ENCODE measurements at regions not wholly inside any gene's neighbourhood (a gene's known extent, or its start where the extent isn't known, plus 50 kb on each side); places are given as distances from the start of the nearest gene placed in this dataset.

DNA sequence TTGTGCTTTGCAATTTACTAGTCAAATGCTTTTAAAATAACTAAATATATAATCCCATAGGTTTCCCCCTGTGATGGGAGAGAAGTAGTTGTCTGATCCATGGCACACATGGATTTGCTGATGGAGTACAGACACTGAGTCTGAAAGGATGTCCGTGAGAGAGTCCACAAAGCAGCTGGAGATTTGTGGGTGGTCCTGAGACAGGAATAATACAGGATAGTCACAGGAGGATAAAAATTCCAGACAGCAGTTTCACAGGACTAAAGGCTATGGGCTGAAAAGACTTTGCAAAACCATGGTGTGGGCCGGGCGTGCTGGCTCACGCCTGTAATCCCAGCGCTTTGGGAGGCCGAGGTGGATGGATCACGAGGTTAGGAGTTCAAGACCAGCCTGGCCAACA is 58.7 kb upstream of the ZFR start:
- DNase-seq: no peak

- no peak for DNase-seq
These were observed 56.8 kb upstream of the ZFR start for GRCh38 chr5:32501071-32502002.

GRCh38 chr5:32500181-32500580 is 55.6 kb upstream of the ZFR start:
- DNase-seq: no peak

DNA sequence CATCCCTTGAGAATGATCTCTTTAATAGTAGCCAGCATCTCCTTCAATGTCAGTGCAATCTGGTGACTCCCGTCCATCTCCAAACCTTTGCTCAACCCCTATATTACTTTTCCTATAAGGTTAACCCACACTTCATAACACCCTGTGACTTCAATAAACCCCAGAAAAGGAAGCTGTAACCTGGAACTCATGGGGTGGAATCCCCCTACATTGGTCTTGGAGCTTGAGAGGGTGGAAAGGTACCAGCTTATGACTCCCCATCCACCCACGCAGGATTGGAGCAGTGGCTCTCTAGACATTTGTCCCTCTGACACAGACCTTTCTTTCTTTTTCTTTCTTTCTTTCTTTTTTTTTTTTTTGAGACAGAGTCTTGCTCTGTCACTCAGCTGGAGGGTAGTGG is 54.7 kb upstream of the ZFR start:
- no peak for DNase-seq

DNA sequence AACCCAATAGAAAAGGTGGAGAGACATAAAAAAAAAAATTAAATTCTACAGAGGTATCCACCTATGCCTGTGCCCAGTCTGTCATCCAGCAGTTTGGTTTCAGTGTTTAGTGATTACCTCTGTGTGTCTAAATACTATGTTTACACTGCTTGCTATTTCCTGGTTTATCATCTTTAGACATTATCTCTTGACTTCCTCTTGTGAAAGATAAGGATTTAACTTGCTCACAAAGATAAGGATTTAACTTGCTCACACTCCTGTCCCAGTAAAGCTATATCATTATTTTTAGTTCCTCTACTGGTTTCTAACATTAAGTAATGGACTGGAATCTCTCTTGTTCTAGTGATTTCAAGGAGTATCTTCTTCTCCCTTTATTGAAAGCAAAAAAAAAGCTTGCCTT is 53.9 kb upstream of the ZFR start:
- DNase-seq: peak in 1 of 2 donors; percentile 16

DNA sequence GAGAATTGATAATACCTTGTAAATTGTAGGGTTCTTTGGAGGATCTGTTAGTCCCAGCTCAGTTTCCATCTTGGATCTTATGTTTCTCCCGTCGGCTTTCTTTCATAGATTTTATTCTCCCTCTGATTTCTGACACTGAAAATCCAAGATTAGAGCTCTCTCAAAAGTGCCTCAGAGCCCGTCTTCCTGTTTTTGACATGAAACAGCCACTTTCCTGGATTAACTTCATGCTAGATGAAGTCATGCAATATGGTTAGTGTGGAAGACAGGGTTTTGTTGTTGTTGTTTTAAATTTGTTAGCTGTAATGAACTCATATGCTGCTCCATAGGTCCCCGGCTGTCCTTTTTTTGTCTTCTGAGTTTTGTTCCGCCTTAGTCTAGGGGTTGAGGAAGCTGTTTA is 51.6 kb upstream of the ZFR start:
- DNase-seq: no peak

DNA sequence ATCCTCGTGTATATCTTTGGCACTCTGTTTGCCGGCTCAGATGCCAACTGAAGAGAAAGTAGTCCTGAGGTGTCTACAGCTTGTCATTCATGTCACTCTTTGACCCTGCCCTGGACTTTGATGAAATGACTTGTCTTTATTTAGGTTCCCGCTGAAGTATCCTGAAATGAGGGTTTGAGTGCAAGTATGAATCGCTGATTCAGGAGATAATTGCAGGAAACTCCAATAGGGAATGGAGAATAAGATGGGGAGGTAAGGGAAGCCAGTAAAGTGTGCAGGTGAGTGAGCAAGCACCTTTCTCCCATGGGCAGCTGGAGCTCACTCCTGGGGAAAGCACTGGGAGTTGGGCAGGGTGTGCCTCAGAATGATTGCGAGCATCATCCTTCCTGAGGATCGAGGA is 50.3 kb upstream of the ZFR start:
- no peak for DNase-seq

All from inflammatory macrophage treated with lipopolysaccharide for 1 hour (primary cell).